ENCODE measurements at regions not wholly inside any gene's neighbourhood (a gene's known extent, or its start where the extent isn't known, plus 50 kb on each side); places are given as distances from the start of the nearest gene placed in this dataset.

DNA sequence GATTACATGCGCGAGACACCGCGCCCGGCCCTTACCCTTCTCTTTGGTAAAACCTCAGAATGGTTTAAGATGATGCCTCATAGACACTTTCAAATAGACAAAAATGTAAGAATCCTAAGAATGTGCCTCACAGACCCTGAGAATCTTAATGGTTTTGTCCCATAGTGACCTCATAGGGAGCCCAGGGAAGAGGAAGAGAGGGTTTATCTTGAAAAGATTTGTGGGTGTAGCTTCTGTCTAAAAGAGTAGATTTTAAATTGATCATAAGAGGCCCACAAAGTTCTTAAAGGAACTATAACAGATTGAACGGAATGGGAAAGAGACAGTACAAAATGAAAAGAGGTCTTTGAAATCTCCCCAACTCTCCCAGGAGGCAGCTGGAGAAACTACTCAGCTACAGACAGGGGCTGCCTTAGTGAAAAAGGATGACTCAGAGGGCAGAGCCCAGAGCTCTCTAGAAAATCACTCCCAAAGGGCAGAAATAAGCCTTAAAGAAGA lies 220.6 kb downstream of the ADRA2A start:
- H3K9me3 ChIP-seq, result no peaks in the 10 kb centered on the region
- no peak overlapping the region for H3K27ac ChIP-seq
- H3K36me3 ChIP-seq (ENCODE audit: insufficient read depth in 1 of 2, low read depth in 1 of 2), result no peaks in the 10 kb centered on the region
- intact Hi-C loops (cut with DNase I), result no loop called here
- TF ChIP-seq, protein P1, sequence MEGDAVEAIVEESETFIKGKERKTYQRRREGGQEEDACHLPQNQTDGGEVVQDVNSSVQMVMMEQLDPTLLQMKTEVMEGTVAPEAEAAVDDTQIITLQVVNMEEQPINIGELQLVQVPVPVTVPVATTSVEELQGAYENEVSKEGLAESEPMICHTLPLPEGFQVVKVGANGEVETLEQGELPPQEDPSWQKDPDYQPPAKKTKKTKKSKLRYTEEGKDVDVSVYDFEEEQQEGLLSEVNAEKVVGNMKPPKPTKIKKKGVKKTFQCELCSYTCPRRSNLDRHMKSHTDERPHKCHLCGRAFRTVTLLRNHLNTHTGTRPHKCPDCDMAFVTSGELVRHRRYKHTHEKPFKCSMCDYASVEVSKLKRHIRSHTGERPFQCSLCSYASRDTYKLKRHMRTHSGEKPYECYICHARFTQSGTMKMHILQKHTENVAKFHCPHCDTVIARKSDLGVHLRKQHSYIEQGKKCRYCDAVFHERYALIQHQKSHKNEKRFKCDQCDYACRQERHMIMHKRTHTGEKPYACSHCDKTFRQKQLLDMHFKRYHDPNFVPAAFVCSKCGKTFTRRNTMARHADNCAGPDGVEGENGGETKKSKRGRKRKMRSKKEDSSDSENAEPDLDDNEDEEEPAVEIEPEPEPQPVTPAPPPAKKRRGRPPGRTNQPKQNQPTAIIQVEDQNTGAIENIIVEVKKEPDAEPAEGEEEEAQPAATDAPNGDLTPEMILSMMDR (IDR thresholded peaks at IDR 0.05), result no peak
- no peaks in the 10 kb centered on the region for H3K4me1 ChIP-seq
- no peak overlapping the region for H3K4me3 ChIP-seq
- 84 to 85% (median 84%) methylated on average over 6 of the region's 6 CpGs for WGBS, 3 donors
- ATAC-seq (peak in 1 of 4 donors; percentile 49), DNase-seq (no peak)
- no peaks in the 10 kb centered on the region for H3K27me3 ChIP-seq (ENCODE audit: insufficient read depth in 3 of 3, low read length in 2 of 3)

DNA sequence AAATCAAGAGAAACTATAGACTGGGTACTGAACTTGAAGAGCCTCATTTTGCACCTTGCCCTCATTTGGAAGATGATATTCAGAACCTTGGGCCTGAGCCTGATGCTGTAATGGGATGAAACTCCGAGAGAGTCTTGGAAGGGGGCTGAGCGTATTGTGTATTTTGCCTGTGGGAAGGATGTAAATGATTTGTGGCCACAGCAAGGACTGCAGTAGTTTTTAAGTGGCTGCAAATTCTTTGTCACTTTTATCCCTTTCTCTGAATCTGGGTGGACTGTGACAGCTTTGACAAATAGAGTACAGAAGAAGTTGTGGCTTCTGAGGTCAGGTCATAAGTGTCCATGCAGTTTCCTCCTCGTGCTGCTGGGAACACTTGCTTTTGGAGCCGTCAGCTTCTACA lies 221.2 kb downstream of the ADRA2A start:
- H3K9me3 ChIP-seq, result no peaks in the 10 kb centered on the region
- H3K27ac ChIP-seq, result no peak overlapping the region
- TF ChIP-seq, protein P1 (IDR thresholded peaks at IDR 0.05), result no peak
- ATAC-seq, result no peak
- H3K4me1 ChIP-seq, result no peaks in the 10 kb centered on the region
- H3K27me3 ChIP-seq (ENCODE audit: insufficient read depth in 3 of 3, low read length in 2 of 3), result no peaks in the 10 kb centered on the region
- intact Hi-C loops (cut with DNase I), result no loop called here
- no peaks in the 10 kb centered on the region for H3K36me3 ChIP-seq (ENCODE audit: insufficient read depth in 1 of 2, low read depth in 1 of 2)
- no peak for DNase-seq
- WGBS, 3 donors, result 51 to 72% (median 62%) methylated on average over 4 of the region's 4 CpGs
- no peak overlapping the region for H3K4me3 ChIP-seq

DNA sequence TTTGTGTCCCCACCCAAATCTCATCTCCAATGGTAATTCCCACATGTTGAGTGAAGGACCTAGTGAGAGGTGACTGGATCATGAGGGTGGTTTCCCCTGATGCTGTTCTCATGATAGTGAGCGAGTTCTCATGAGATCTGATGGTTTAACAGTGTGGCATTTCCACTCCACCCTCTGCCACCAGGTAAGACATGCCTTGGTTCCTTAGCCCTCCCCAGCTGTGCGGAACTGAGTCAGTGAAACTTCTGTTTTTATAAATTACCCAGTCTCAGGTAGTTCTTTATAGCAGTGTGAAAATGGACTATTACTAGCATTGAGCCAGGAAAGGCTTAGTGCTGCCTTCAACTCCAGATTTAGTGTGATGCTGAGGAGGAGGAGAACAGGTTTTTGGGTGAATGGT lies 222.2 kb downstream of the ADRA2A start:
- intact Hi-C loops (cut with DNase I), result no loop called here
- 79 to 100% (median 97%) methylated on average over 2 of the region's 2 CpGs for WGBS, 3 donors
- TF ChIP-seq, protein P1 (IDR thresholded peaks at IDR 0.05), result no peak

DNA sequence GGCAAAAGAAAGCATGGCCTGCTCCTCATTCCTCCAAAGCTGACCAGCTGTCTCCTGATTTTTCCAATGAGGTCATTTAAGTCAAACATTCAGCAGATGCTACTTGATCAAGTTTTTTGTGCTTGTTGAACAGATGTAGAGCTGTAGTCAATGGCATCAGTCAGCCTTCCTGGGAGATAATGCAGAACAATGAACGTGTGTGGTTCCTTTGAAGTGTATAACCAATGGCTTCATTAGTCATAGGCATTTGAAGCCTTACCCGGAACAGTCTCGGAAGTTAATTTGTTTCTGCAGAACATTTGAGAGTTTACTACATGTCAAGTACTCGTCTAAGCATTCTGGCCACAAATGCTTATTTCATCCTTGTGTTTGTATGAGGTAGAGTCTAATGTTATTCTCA lies 227.1 kb downstream of the ADRA2A start:
- 25 to 46% (median 34%) methylated on average over 4 of the region's 4 CpGs for WGBS, 3 donors

More for the DNA sequence above, 222.2 kb downstream of the ADRA2A start:
- ATAC-seq (no peak), DNase-seq (no peak)
- no peak overlapping the region for H3K27ac ChIP-seq
- no peaks in the 10 kb centered on the region for H3K9me3 ChIP-seq
- no peaks in the 10 kb centered on the region for H3K4me1 ChIP-seq
- no peak overlapping the region for H3K4me3 ChIP-seq
- H3K36me3 ChIP-seq (ENCODE audit: insufficient read depth in 1 of 2, low read depth in 1 of 2), result no peaks in the 10 kb centered on the region
- no peaks in the 10 kb centered on the region for H3K27me3 ChIP-seq (ENCODE audit: insufficient read depth in 3 of 3, low read length in 2 of 3)

More for the DNA sequence above, 227.1 kb downstream of the ADRA2A start:
- no peaks in the 10 kb centered on the region for H3K9me3 ChIP-seq
- TF ChIP-seq, protein P1 (IDR thresholded peaks at IDR 0.05), result no peak
- intact Hi-C loops (cut with DNase I), result no loop called here
- no peak for ATAC-seq
- H3K4me1 ChIP-seq, result no peaks in the 10 kb centered on the region
- no peak for DNase-seq
- no peak overlapping the region for H3K27ac ChIP-seq
- no peaks in the 10 kb centered on the region for H3K27me3 ChIP-seq (ENCODE audit: insufficient read depth in 3 of 3, low read length in 2 of 3)
- no peaks in the 10 kb centered on the region for H3K36me3 ChIP-seq (ENCODE audit: insufficient read depth in 1 of 2, low read depth in 1 of 2)
- H3K4me3 ChIP-seq, result no peak overlapping the region
